Left colon (tissue), 2 donors: ENCODE measurements at regions not wholly inside any gene's neighbourhood (a gene's known extent, or its start where the extent isn't known, plus 50 kb on each side); places are given as distances from the start of the nearest gene placed in this dataset.

Experiments
- ATAC-seq: fragments of 200-7000 bp; cut with Tn5 transposase; one replicate; pipeline ENCODE4 v1.9.1; 2020; ENCODE audit warnings: mild to moderate bottlenecking, moderate library complexity
- DNase-seq, 2 donors: peaks; one replicate each; pipeline ENCODE4 v3.0.0-alpha.2; 2020
- intact Hi-C, 2 donors: fragments of 100-400 bp; cut with DNase I in 1 of 2; cut with micrococcal nuclease in 1 of 2; formaldehyde crosslinking; loops; one replicate each; pipeline versions ENCODE4 v1.11.2 to v1.14.0; 2022; cut with DNase I, micrococcal nuclease
- donor health status: DM: no; HTN: no; CAD: no.
- donor health status: DM: yes; HTN: yes; CAD: no.

DNA sequence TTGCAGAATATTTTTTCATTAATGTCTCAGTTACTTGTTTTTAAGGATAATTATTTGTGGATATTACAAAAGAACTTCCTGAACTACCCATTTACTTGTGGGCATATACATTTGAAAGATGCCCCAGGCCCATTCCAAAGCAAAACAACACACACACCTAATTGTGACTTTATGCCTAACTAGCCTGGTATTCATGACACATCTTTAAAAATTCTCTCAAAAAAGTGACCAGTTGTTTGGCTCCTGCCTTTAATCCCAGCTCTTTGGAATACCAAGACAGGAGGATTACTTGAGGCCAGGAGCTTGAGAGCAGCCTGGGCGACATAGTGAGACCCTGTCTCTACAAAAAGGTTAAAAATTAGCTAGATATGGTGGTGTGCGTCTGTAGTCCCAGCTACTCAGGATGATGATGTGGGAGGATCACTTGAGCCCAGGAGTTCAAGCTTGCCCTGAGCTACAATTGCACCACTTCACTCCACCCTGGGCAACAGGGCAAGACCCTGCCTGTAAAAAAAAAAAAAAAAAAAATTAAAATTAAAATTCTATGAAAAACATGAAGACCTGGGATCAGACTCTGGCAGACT, 51.7 kb upstream of the SLC4A7 start:
- intact Hi-C loops, result no loop called here
- ATAC-seq (no peak), DNase-seq (no peak)

DNA sequence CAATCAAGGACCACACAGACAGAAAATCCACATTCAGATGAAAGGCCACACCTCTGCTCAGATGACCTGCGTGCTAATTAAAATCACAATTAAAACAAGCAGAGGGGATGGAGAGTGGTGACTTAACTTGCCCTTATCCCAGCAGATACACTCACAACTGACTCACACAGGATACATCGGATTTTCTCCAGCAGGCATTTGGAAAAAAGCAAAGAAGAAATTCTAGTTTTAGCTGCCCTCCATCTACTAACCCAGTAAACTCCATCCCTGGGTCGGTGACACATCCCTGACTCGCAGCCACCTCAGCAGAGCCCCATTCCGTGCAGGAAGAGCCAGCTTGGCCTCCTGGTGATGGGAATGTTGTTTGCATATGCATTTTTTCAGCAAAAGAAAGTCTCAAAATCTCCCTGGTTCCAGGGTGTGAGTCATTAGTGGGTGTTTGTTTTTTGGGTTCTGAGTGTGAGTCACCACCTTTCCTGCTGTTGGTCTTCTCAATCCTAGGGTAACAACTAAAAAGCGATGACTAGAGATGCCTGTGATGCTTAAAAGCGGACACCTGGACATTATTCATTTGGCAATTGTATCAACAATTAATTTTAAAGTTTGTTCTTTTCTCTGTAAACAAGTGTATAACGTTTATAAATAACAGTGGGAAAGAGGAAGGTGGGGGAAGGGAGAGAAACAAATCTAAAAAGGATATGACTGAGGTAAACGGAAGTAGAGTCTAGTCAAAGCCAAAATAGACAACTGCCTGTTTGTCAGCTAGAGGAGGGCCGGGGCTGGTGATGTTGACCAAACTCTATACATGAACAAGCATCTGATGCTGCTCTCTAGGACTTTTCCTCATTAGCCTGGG, 49.8 kb upstream of the SLC4A7 start:
- no peak for ATAC-seq
- intact Hi-C loops, result no loop called here
- DNase-seq, result peak; percentile 28 to 33
